Gastrocnemius medialis (tissue), 4 donors: ENCODE measurements at regions not wholly inside any gene's neighbourhood (a gene's known extent, or its start where the extent isn't known, plus 50 kb on each side); places are given as distances from the start of the nearest gene placed in this dataset.

ENCODE experiments used
- ATAC-seq, 2 donors: fragments of 150-250 bp; one replicate each; pipeline ENCODE4 v1.9.1; 2016
- DNase-seq, 2 donors: peaks; one replicate each; pipeline ENCODE4 v3.0.0-alpha.2; 2019
- H3K27ac ChIP-seq, 4 donors: fragments of 200-600 bp; sonication (generic); 1 replicate in 1 of 4; 2 replicates in 3 of 4; pipeline ENCODE4 v1.5.1; 2016 to 2018; ENCODE audit warnings: mild to moderate bottlenecking in 2 of 4, moderate library complexity in 1 of 4
- H3K27me3 ChIP-seq, 3 donors: fragments of 200-600 bp; sonication (generic) in 2 of 3; 1 replicate in 1 of 3; 2 replicates in 2 of 3; pipeline versions ENCODE4 v1.5.1 to v1.6.0; 2016 to 2019; ENCODE audit warnings: mild to moderate bottlenecking in 1 of 3, moderate library complexity in 1 of 3
- H3K36me3 ChIP-seq, 2 donors: fragments of 200-600 bp; sonication (generic) in 1 of 2; one replicate each; pipeline ENCODE4 v1.5.1; 2017 to 2018
- H3K4me1 ChIP-seq, 2 donors: fragments of 200-600 bp; sonication (generic) in 1 of 2; one replicate each; pipeline ENCODE4 v1.5.1; 2016 to 2017; ENCODE audit warnings: mild to moderate bottlenecking in 2 of 2
- H3K4me3 ChIP-seq, 4 donors: fragments of 200-600 bp; sonication (generic) in 3 of 4; 1 replicate in 1 of 4; 2 replicates in 3 of 4; pipeline ENCODE4 v1.5.1; 2016 to 2019; ENCODE audit warnings: mild to moderate bottlenecking in 2 of 4
- H3K9me3 ChIP-seq, 3 donors: fragments of 200-600 bp; sonication (generic) in 2 of 3; 1 replicate in 1 of 3; 2 replicates in 2 of 3; pipeline ENCODE4 v1.5.1; 2016 to 2019
- CTCF ChIP-seq, 5 experiments: fragments of 450-650 bp in 3 of 5; fragments of 200-600 bp in 2 of 5; sonication (generic) in 2 of 5; IDR thresholded peaks in 4 of 5; conservative IDR thresholded peaks in 1 of 5; 1 replicate in 4 of 5; 2 replicates in 1 of 5; pipeline ENCODE4 v1.5.1; 2016 to 2019; ENCODE audit warnings: antibody characterized with exemption in 5 of 5, mild to moderate bottlenecking in 3 of 5, moderate library complexity in 3 of 5
- POLR2A ChIP-seq, 2 donors: fragments of 450-650 bp; IDR thresholded peaks; one replicate each; pipeline ENCODE4 v1.6.1; 2017; ENCODE audit warnings: antibody characterized with exemption in 2 of 2, mild to moderate bottlenecking in 2 of 2, moderate library complexity in 2 of 2
- in situ Hi-C, 4 donors: fragments of 200-750 bp; cut with MboI; loops; one replicate each; pipeline versions ENCODE4 v1.15.0 to v1.8.0; 2017; ENCODE audit warnings: low sequenced_read_pairs in 4 of 4
- intact Hi-C: fragments of 100-400 bp; cut with DNase I; formaldehyde crosslinking; loops from one replicate; pipeline ENCODE4 v1.15.1; 2023; ENCODE audit warnings: low total_unique reads

GRCh38 chr3:56911363-56911762 lies 109.6 kb upstream of the ARHGEF3 start:
- no peak for DNase-seq
- Histone ChIP-seq H3K4me3 (no peak overlapping the region), H3K4me1 (no peaks in the 10 kb centered on the region)

GRCh38 chr3:56909349-56909748 lies 107.6 kb upstream of the ARHGEF3 start:
- no peak overlapping the region for H3K4me3 ChIP-seq
- H3K27me3 ChIP-seq: no peaks in the 10 kb centered on the region
- DNase-seq (no peak), ATAC-seq (no peak)
- no peak for TF ChIP-seq POLR2A (IDR thresholded peaks at IDR 0.05)
- TF ChIP-seq CTCF (IDR thresholded peaks at IDR 0.05 in 4 of 5, conservative IDR thresholded peaks at IDR 0.05 in 1 of 5): no peak
- H3K4me1 ChIP-seq: no peaks in the 10 kb centered on the region
- H3K27ac ChIP-seq: no peak overlapping the region
- intact Hi-C loops (no loop called here), in situ Hi-C loops (no loop called here)
- H3K9me3 ChIP-seq: no peaks in the 10 kb centered on the region
- no peaks in the 10 kb centered on the region for H3K36me3 ChIP-seq

More at GRCh38 chr3:56911363-56911762, 109.6 kb upstream of the ARHGEF3 start:
- H3K27ac ChIP-seq: peak overlapping the region in 3 of 4 donors; percentile 29 to 53 (median 44)
- H3K27me3 ChIP-seq: no peaks in the 10 kb centered on the region
- intact Hi-C loops: no loop called here
- in situ Hi-C loops: no loop called here
- TF ChIP-seq CTCF (IDR thresholded peaks at IDR 0.05 in 4 of 5, conservative IDR thresholded peaks at IDR 0.05 in 1 of 5) (no peak), POLR2A (IDR thresholded peaks at IDR 0.05) (no peak)
- H3K36me3 ChIP-seq: no peaks in the 10 kb centered on the region
- H3K9me3 ChIP-seq: no peaks in the 10 kb centered on the region
- peak in 1 of 2 donors; percentile 33 for ATAC-seq

- Histone ChIP-seq H3K27ac (peak overlapping the region in 1 of 4 donors; percentile 40), H3K36me3 (no peaks in the 10 kb centered on the region), H3K4me3 (no peak overlapping the region), H3K4me1 (no peaks in the 10 kb centered on the region), H3K9me3 (no peaks in the 10 kb centered on the region), H3K27me3 (no peaks in the 10 kb centered on the region)
- in situ Hi-C loops (no loop called here), intact Hi-C loops (no loop called here)
- no peak for DNase-seq
- ATAC-seq: no peak
- TF ChIP-seq POLR2A (IDR thresholded peaks at IDR 0.05) (no peak), CTCF (IDR thresholded peaks at IDR 0.05 in 4 of 5, conservative IDR thresholded peaks at IDR 0.05 in 1 of 5) (no peak)
These were observed 106.3 kb upstream of the ARHGEF3 start for GRCh38 chr3:56908004-56908403.

GRCh38 chr3:56904552-56905215 lies 102.9 kb upstream of the ARHGEF3 start:
- Histone ChIP-seq H3K36me3 (no peaks in the 10 kb centered on the region), H3K4me1 (no peaks in the 10 kb centered on the region), H3K4me3 (no peak overlapping the region), H3K27ac (no peak overlapping the region), H3K9me3 (no peaks in the 10 kb centered on the region), H3K27me3 (no peaks in the 10 kb centered on the region)
- TF ChIP-seq POLR2A (IDR thresholded peaks at IDR 0.05): no peak
- no peak for TF ChIP-seq CTCF (IDR thresholded peaks at IDR 0.05 in 4 of 5, conservative IDR thresholded peaks at IDR 0.05 in 1 of 5)
- DNase-seq (no peak), ATAC-seq (no peak)
- intact Hi-C loops: no loop called here
- in situ Hi-C loops: no loop called here
